Endodermal cell (in vitro differentiated cells): ENCODE measurements at regions not wholly inside any gene's neighbourhood (a gene's known extent, or its start where the extent isn't known, plus 50 kb on each side); places are given as distances from the start of the nearest gene placed in this dataset.

Experiments
- DNase-seq: peaks from one replicate; pipeline ENCODE4 v3.0.0-alpha.2; 2017
- H3K27ac ChIP-seq: 2 replicates; pipeline ENCODE4 v1.5.1; 2013; ENCODE audit warnings: mild to moderate bottlenecking, low read depth, low read length, moderate library complexity
- H3K27me3 ChIP-seq: 2 replicates; pipeline ENCODE4 v1.6.1; 2013; ENCODE audit warnings: mild to moderate bottlenecking, low read length, moderate library complexity; ENCODE audit not compliant: insufficient read depth, control insufficient read depth, poor library complexity, severe bottlenecking
- H3K36me3 ChIP-seq: 2 replicates; pipeline ENCODE4 v1.7.0; 2013; ENCODE audit warnings: mild to moderate bottlenecking, low read length, moderate library complexity; ENCODE audit not compliant: control insufficient read depth, insufficient read depth
- H3K4me1 ChIP-seq: one replicate; pipeline ENCODE4 v1.7.0; 2013; ENCODE audit warnings: low read length; ENCODE audit not compliant: control insufficient read depth, insufficient read depth
- H3K4me3 ChIP-seq: 2 replicates; pipeline ENCODE4 v1.5.1; 2013; ENCODE audit warnings: mild to moderate bottlenecking, low read length, moderate library complexity
- H3K9ac ChIP-seq: 2 replicates; pipeline ENCODE4 v1.6.1; 2013; ENCODE audit warnings: mild to moderate bottlenecking, low read length, moderate library complexity; ENCODE audit not compliant: poor library complexity, severe bottlenecking; ENCODE audit errors: extremely low read depth
- H3K9me3 ChIP-seq: 2 replicates; pipeline ENCODE4 v1.6.1; 2013; ENCODE audit warnings: mild to moderate bottlenecking, low read length, moderate library complexity; ENCODE audit not compliant: control insufficient read depth
- H3K27ac Mint-ChIP-seq: 2 replicates; pipeline ENCODE4 v1.8.0; 2020; ENCODE audit warnings: mixed read lengths
- H3K27me3 Mint-ChIP-seq: 2 replicates; pipeline ENCODE4 v1.8.0; 2021; ENCODE audit warnings: mild to moderate bottlenecking, mixed read lengths; ENCODE audit not compliant: insufficient read depth
- H3K36me3 Mint-ChIP-seq: 2 replicates; pipeline ENCODE4 v1.8.0; 2020; ENCODE audit warnings: low read depth, mixed read lengths
- H3K4me1 Mint-ChIP-seq: 2 replicates; pipeline ENCODE4 v1.8.0; 2020; ENCODE audit warnings: mixed read lengths
- H3K4me3 Mint-ChIP-seq: 2 replicates; pipeline ENCODE4 v1.8.0; 2020; ENCODE audit warnings: mild to moderate bottlenecking, moderate library complexity, mixed read lengths
- H3K9me3 Mint-ChIP-seq: 2 replicates; pipeline ENCODE4 v1.8.0; 2020; ENCODE audit warnings: mild to moderate bottlenecking, mixed read lengths
- CTCF ChIP-seq: fragments of 200-600 bp; sonication (generic); conservative IDR thresholded peaks from 2 replicates; pipeline ENCODE4 v1.5.0; 2021; ENCODE audit warnings: antibody characterized with exemption, mild to moderate bottlenecking
- WGBS, 2 experiments: methylation state at CpG; one replicate each; pipeline versions ENCODE4 v1.1.5 to v1.1.7; 2013; ENCODE audit warnings: missing lambda C conversion rate in 2 of 2, mixed read lengths in 1 of 2; ENCODE audit not compliant: insufficient coverage in 1 of 2, insufficient read length in 1 of 2; 5-methylcytosine and 5-hydroxymethylcytosine counted together

- no peak for DNase-seq
- H3K9me3 ChIP-seq, result no peaks in the 10 kb centered on the region
- H3K27ac Mint-ChIP-seq, result no peak overlapping the region
- no peak overlapping the region for H3K9ac ChIP-seq
- WGBS, 2 experiments, result 92% methylated on average over 2 of the region's 2 CpGs; no CpG with 5 or more reads in 1 of the 2 experiments
- H3K36me3 Mint-ChIP-seq, result no peaks in the 10 kb centered on the region
- H3K9me3 Mint-ChIP-seq, result no peaks in the 10 kb centered on the region
- H3K36me3 ChIP-seq, result no peaks in the 10 kb centered on the region
- no peaks in the 10 kb centered on the region for H3K27me3 ChIP-seq
- H3K4me3 ChIP-seq, result no peak overlapping the region
- H3K27ac ChIP-seq, result no peak overlapping the region
- no peaks in the 10 kb centered on the region for H3K4me1 ChIP-seq
- H3K27me3 Mint-ChIP-seq, result no peaks in the 10 kb centered on the region
- TF ChIP-seq CTCF, result no peak
- peaks cover 5% of the 10 kb centered on the region for H3K4me1 Mint-ChIP-seq
- H3K4me3 Mint-ChIP-seq, result no peak overlapping the region
These were observed 312.3 kb upstream of the KCNJ16 start for GRCh38 chr17:69762766-69763165.

GRCh38 chr17:69763503-69763902 is 311.5 kb upstream of the KCNJ16 start:
- H3K36me3 Mint-ChIP-seq, result no peaks in the 10 kb centered on the region

GRCh38 chr17:69764146-69764545 is 310.9 kb upstream of the KCNJ16 start:
- no peaks in the 10 kb centered on the region for H3K36me3 ChIP-seq
- DNase-seq, result no peak
- 90 to 94% methylated on average over 1 of the region's 1 CpG for WGBS, 2 experiments
- H3K4me3 ChIP-seq, result no peak overlapping the region
- H3K27ac Mint-ChIP-seq, result no peak overlapping the region
- H3K27ac ChIP-seq, result no peak overlapping the region
- H3K9me3 Mint-ChIP-seq, result no peaks in the 10 kb centered on the region
- no peak for TF ChIP-seq CTCF
- peaks cover 5% of the 10 kb centered on the region for H3K4me1 Mint-ChIP-seq
- H3K4me1 ChIP-seq, result no peaks in the 10 kb centered on the region
- no peak overlapping the region for H3K4me3 Mint-ChIP-seq
- H3K9ac ChIP-seq, result no peak overlapping the region
- peaks cover 2% of the 10 kb centered on the region for H3K27me3 Mint-ChIP-seq
- no peaks in the 10 kb centered on the region for H3K27me3 ChIP-seq
- no peaks in the 10 kb centered on the region for H3K36me3 Mint-ChIP-seq
- H3K9me3 ChIP-seq, result no peaks in the 10 kb centered on the region

More at GRCh38 chr17:69763503-69763902, 311.5 kb upstream of the KCNJ16 start:
- Histone ChIP-seq H3K9ac (no peak overlapping the region), H3K27ac (no peak overlapping the region), H3K4me1 (no peaks in the 10 kb centered on the region), H3K9me3 (no peaks in the 10 kb centered on the region), H3K36me3 (no peaks in the 10 kb centered on the region), H3K27me3 (no peaks in the 10 kb centered on the region), H3K4me3 (no peak overlapping the region)
- TF ChIP-seq CTCF, result no peak
- peak; percentile 63 for DNase-seq
- no peak overlapping the region for H3K27ac Mint-ChIP-seq
- H3K4me1 Mint-ChIP-seq, result peaks cover 5% of the 10 kb centered on the region
- no peaks in the 10 kb centered on the region for H3K27me3 Mint-ChIP-seq
- 89 to 91% methylated on average over 1 to 3 of the region's 3 CpGs for WGBS, 2 experiments
- no peak overlapping the region for H3K4me3 Mint-ChIP-seq
- H3K9me3 Mint-ChIP-seq, result no peaks in the 10 kb centered on the region
